GM12878 (cell line): ENCODE measurements at regions not wholly inside any gene's neighbourhood (a gene's known extent, or its start where the extent isn't known, plus 50 kb on each side); places are given as distances from the start of the nearest gene placed in this dataset.

Source experiments
- ATAC-seq: fragments of 200-7000 bp; cut with Tn5 transposase; 3 replicates; pipeline ENCODE4 v1.9.1; 2020; ENCODE audit warnings: mild to moderate bottlenecking, moderate library complexity
- BruUV-seq: library from RNA; stranded (reverse); fragments of 400-500 nt; replicated peaks from 2 replicates; lab custom pipeline; 2021; lab: Mats Ljungman, UMichigan
- CTCF ChIA-PET: fragments of 300-600 bp; sonication (Branson Sonifier 250); formaldehyde crosslinking; extraction: SDS; loops from one replicate; lab custom pipeline; 2021; ENCODE audit warnings: inconsistent platforms; lab: Yijun Ruan, JAX
- POLR2A ChIA-PET: fragments of 350-600 bp; formaldehyde crosslinking; extraction: SDS; loops from one replicate; lab custom pipeline; 2021; ENCODE audit warnings: inconsistent platforms; lab: Charles Lee
- RAD21 ChIA-PET: fragments of 300-600 bp; sonication (Branson Sonifier 250); formaldehyde crosslinking; loops from one replicate; lab custom pipeline; 2023; ENCODE audit warnings: antibody characterized with exemption; ENCODE audit not compliant: unreplicated experiment; lab: Charles Lee
- SMC1A ChIA-PET: fragments of 300-600 bp; sonication (Branson Sonifier 250); formaldehyde crosslinking; loops from one replicate; lab custom pipeline; 2023; ENCODE audit not compliant: unreplicated experiment, uncharacterized antibody; lab: Charles Lee
- DNase-seq: peaks from one replicate; pipeline ENCODE4 v3.0.0-alpha.2; 2011; ENCODE audit warnings: low read depth, low spot score
- FAIRE-seq: peaks from 3 replicates; lab custom pipeline; 2011; peaks lifted over from hg19 to GRCh38; lab: Jason Lieb, UNC
- H2AFZ ChIP-seq: 2 replicates; pipeline ENCODE4 v1.6.0; 2011; ENCODE audit warnings: low read depth, low read length, control low read depth; ENCODE audit not compliant: control insufficient read depth
- H3K27ac ChIP-seq: 2 replicates; pipeline ENCODE4 v1.5.1; 2011; ENCODE audit warnings: control low read depth; ENCODE audit not compliant: control insufficient read depth, insufficient read depth
- H3K27me3 ChIP-seq, 2 experiments: replicated peaks in 1 of 2; 2 replicates each; pipeline versions ENCODE4 v1.6.0 to v1.6.1; 2011; ENCODE audit warnings: low read length in 1 of 2; ENCODE audit not compliant: control insufficient read depth in 2 of 2, insufficient read depth in 2 of 2
- H3K36me3 ChIP-seq, 2 experiments: 2 replicates each; pipeline ENCODE4 v1.5.1; 2011; ENCODE audit warnings: low read length in 1 of 2; ENCODE audit not compliant: control insufficient read depth in 2 of 2, insufficient read depth in 2 of 2
- H3K4me1 ChIP-seq: 2 replicates; pipeline ENCODE4 v1.6.1; 2011; ENCODE audit warnings: mild to moderate bottlenecking, low read length, moderate library complexity, mixed read lengths; ENCODE audit not compliant: control insufficient read depth, insufficient read depth
- H3K4me2 ChIP-seq: 2 replicates; pipeline ENCODE4 v1.6.0; 2011; ENCODE audit warnings: control low read depth; ENCODE audit not compliant: control insufficient read depth, insufficient read depth
- H3K4me3 ChIP-seq: fragments of 200-600 bp; sonication (generic); 2 replicates; pipeline ENCODE4 v1.5.1; 2016
- H3K79me2 ChIP-seq: 2 replicates; pipeline ENCODE4 v1.6.0; 2011; ENCODE audit warnings: low read length; ENCODE audit not compliant: control insufficient read depth, insufficient read depth
- H3K9ac ChIP-seq: 2 replicates; pipeline ENCODE4 v1.8.0; 2011; ENCODE audit warnings: low read length, control low read depth, mixed read lengths; ENCODE audit not compliant: control insufficient read depth, insufficient read depth
- H3K9me3 ChIP-seq: replicated peaks from 3 replicates; pipeline ENCODE4 v1.5.1; 2011; ENCODE audit warnings: mild to moderate bottlenecking, low read length; ENCODE audit not compliant: control insufficient read depth, insufficient read depth
- H4K20me1 ChIP-seq: 2 replicates; pipeline ENCODE4 v1.6.0; 2011; ENCODE audit not compliant: control insufficient read depth, insufficient read depth
- ATF7 ChIP-seq: fragments of 450-650 bp; IDR thresholded peaks from 2 replicates; pipeline ENCODE4 v1.6.1; 2016; ENCODE audit warnings: low read depth, mild to moderate bottlenecking
- BHLHE40 ChIP-seq, 2 experiments: fragments of 450-650 bp in 1 of 2; IDR thresholded peaks; 2 replicates each; pipeline ENCODE4 v1.6.1; 2011 to 2017; ENCODE audit warnings: low read depth in 2 of 2, borderline replicate concordance in 1 of 2, improper control_type of control experiment in 1 of 2, low read length in 1 of 2, mild to moderate bottlenecking in 1 of 2
- EP300 ChIP-seq, 2 experiments: fragments of 150-350 bp in 1 of 2; IDR thresholded peaks; 2 replicates each; pipeline ENCODE4 v1.6.1; 2011 to 2012; ENCODE audit warnings: low read depth in 2 of 2, low read length in 2 of 2, borderline replicate concordance in 1 of 2, improper control_type of control experiment in 1 of 2, inconsistent platforms in 1 of 2; ENCODE audit not compliant: control insufficient read depth in 1 of 2
- GABPA ChIP-seq: IDR thresholded peaks from 2 replicates; pipeline ENCODE4 v1.6.1; 2014; ENCODE audit warnings: antibody characterized with exemption, low read depth, mild to moderate bottlenecking, inconsistent platforms
- HDGF ChIP-seq: fragments of 450-650 bp; IDR thresholded peaks from 2 replicates; pipeline ENCODE4 v1.6.1; 2016; ENCODE audit warnings: antibody characterized with exemption
- MEF2A ChIP-seq: IDR thresholded peaks from 2 replicates; pipeline ENCODE4 v1.6.1; 2011; ENCODE audit warnings: low read depth, mild to moderate bottlenecking, low read length, moderate library complexity; ENCODE audit not compliant: insufficient read depth
- MTA2 ChIP-seq: fragments of 450-650 bp; IDR thresholded peaks from 2 replicates; pipeline ENCODE4 v1.6.1; 2016; ENCODE audit warnings: low read depth, mild to moderate bottlenecking, moderate library complexity
- NFIC ChIP-seq: IDR thresholded peaks from 2 replicates; pipeline ENCODE4 v1.6.1; 2012; ENCODE audit warnings: low read depth, mild to moderate bottlenecking, inconsistent platforms, low read length, moderate library complexity
- SIX5 ChIP-seq: IDR thresholded peaks from 2 replicates; pipeline ENCODE4 v1.6.1; 2011; ENCODE audit warnings: mild to moderate bottlenecking, low read depth, low read length, moderate library complexity; ENCODE audit not compliant: severe bottlenecking
- SREBF1 ChIP-seq: IDR thresholded peaks from 2 replicates; pipeline ENCODE4 v1.6.1; 2012; ENCODE audit warnings: mild to moderate bottlenecking, low read length
- SUPT20H ChIP-seq: IDR thresholded peaks from 2 replicates; pipeline ENCODE4 v1.6.1; 2011; ENCODE audit warnings: low read depth, mild to moderate bottlenecking, low read length, moderate library complexity, borderline replicate concordance; ENCODE audit not compliant: control insufficient read depth
- YY1 ChIP-seq: IDR thresholded peaks from 2 replicates; pipeline ENCODE4 v1.6.1; 2011; ENCODE audit warnings: low read depth, mild to moderate bottlenecking, low read length
- WGBS: methylation state at CpG from one replicate; pipeline ENCODE4 v1.1.6; 2016; ENCODE audit warnings: low lambda C conversion rate; ENCODE audit not compliant: insufficient replicate concordance, insufficient coverage; ENCODE audit errors: missing lambda C conversion rate; 5-methylcytosine and 5-hydroxymethylcytosine counted together
- in situ Hi-C: fragments of 300-500 bp; cut with MboI; formaldehyde crosslinking; loops from 9 replicates; pipeline ENCODE4 v1.14.3; 2018; ENCODE audit warnings: mixed read lengths
- intact Hi-C: fragments of 100-400 bp; cut with micrococcal nuclease; formaldehyde crosslinking; loops from one replicate; pipeline ENCODE4 v1.14.2; 2022; ENCODE audit not compliant: unreplicated experiment
- TF ChIP-seq, protein P1 (sequence below): IDR thresholded peaks from 2 replicates; pipeline ENCODE4 v1.6.1; 2012; ENCODE audit warnings: improper control_type of control experiment, low read depth, low read length; ENCODE audit not compliant: insufficient replicate concordance
- TF ChIP-seq, protein P2 (sequence below): IDR thresholded peaks from 2 replicates; pipeline ENCODE4 v1.6.1; 2012; ENCODE audit warnings: low read length, inconsistent platforms

DNA sequence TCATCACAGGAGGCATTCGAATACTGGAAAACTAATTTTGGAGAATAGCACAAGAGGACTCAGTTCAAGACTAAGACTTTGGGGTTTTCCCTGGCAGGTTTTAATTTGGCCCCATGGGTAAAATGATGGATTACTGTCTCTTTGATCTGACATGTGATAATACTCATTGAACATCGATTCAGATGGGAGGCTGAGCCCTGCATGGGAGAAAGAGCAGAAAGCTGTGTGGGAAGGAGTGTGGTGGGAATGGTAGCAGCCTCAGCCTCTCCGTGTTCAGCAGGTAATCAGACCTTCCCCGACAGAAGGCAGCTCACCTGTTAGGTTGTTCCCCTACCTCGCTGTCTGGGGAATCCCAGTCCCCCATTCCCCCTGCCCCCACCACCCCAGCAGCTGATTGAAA, 124.7 kb upstream of the TNRC6C start (continued):
- TF ChIP-seq MTA2: peak; percentile 95
- TF ChIP-seq, protein P1, sequence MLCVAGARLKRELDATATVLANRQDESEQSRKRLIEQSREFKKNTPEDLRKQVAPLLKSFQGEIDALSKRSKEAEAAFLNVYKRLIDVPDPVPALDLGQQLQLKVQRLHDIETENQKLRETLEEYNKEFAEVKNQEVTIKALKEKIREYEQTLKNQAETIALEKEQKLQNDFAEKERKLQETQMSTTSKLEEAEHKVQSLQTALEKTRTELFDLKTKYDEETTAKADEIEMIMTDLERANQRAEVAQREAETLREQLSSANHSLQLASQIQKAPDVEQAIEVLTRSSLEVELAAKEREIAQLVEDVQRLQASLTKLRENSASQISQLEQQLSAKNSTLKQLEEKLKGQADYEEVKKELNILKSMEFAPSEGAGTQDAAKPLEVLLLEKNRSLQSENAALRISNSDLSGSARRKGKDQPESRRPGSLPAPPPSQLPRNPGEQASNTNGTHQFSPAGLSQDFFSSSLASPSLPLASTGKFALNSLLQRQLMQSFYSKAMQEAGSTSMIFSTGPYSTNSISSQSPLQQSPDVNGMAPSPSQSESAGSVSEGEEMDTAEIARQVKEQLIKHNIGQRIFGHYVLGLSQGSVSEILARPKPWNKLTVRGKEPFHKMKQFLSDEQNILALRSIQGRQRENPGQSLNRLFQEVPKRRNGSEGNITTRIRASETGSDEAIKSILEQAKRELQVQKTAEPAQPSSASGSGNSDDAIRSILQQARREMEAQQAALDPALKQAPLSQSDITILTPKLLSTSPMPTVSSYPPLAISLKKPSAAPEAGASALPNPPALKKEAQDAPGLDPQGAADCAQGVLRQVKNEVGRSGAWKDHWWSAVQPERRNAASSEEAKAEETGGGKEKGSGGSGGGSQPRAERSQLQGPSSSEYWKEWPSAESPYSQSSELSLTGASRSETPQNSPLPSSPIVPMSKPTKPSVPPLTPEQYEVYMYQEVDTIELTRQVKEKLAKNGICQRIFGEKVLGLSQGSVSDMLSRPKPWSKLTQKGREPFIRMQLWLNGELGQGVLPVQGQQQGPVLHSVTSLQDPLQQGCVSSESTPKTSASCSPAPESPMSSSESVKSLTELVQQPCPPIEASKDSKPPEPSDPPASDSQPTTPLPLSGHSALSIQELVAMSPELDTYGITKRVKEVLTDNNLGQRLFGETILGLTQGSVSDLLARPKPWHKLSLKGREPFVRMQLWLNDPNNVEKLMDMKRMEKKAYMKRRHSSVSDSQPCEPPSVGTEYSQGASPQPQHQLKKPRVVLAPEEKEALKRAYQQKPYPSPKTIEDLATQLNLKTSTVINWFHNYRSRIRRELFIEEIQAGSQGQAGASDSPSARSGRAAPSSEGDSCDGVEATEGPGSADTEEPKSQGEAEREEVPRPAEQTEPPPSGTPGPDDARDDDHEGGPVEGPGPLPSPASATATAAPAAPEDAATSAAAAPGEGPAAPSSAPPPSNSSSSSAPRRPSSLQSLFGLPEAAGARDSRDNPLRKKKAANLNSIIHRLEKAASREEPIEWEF: peak; percentile 82
- TF ChIP-seq SUPT20H: no peak
- TF ChIP-seq, all 136 proteins: peak for 20

DNA sequence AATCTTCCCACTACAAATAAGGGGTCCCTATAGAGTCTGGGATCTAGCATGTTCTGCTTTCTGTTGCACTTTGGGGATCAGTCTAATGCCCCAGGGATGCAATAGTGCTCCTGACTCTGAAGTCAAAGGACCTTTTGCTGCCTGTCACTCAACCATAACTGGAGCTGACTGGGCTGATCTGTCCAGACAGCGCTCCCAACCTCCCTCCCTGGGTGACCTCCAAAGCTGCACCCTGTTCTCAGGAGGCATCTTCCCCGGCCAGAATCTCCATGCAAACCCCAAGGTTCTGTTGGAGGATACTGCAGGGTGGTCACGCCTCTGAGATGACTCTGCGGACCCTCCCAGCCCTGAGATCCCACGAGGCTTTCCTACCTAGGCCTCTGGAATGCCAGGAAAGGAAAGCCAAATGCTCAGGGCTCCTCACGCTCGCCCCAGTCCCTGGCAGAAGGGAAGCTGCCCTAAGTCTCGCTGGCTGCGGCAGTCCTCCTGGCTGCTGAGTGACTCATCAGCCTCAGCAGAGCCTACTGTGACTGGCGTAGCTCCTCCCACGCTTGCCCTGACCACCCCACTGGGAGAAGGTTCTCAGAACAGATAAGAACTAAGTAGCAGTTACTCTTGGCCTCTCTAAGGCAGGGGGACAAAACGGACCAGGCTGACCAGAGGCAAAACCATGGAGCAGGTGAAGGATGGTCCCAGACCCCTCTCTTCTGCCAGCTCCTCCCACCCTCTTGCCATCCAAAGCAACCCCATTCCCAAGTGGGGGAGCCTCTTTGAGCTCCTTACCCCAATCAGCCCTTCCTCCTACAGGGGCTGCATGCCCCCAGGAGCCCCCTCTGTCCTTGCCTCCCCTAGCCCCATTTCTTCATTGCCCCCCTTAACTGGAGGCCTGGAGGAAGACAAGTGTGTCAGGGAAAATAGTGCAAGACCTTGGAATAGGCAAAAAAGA, 124.1 kb upstream of the TNRC6C start:
- FAIRE-seq: no peak
- CTCF ChIA-PET: interaction anchor here (0.9 to 2.1 kb wide), 7 partner anchors 9 to 52 kb away, joined by 3 to 7 read pairs (median 5); no protein-coding TSS in a partner anchor
- TF ChIP-seq, protein P2, sequence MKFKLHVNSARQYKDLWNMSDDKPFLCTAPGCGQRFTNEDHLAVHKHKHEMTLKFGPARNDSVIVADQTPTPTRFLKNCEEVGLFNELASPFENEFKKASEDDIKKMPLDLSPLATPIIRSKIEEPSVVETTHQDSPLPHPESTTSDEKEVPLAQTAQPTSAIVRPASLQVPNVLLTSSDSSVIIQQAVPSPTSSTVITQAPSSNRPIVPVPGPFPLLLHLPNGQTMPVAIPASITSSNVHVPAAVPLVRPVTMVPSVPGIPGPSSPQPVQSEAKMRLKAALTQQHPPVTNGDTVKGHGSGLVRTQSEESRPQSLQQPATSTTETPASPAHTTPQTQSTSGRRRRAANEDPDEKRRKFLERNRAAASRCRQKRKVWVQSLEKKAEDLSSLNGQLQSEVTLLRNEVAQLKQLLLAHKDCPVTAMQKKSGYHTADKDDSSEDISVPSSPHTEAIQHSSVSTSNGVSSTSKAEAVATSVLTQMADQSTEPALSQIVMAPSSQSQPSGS: no peak
- TF ChIP-seq SIX5 (no peak), MEF2A (no peak), SREBF1 (no peak), EP300 (IDR thresholded peaks at IDR 0.05; ENCODE audit: borderline replicate concordance in 1 of 2, control insufficient read depth in 1 of 2, low read depth in 2 of 2, low read length in 2 of 2) (no peak), ATF7 (0 out of 2 replicates have a peak, but pooled peaks have one; percentile 30), YY1 (no peak), NFIC (no peak), HDGF (no peak), BHLHE40 (IDR thresholded peaks at IDR 0.05; ENCODE audit: borderline replicate concordance in 1 of 2, low read depth in 2 of 2, low read length in 1 of 2) (no peak), GABPA (no peak)

More for the DNA sequence above, 124.1 kb upstream of the TNRC6C start:
- Histone ChIP-seq H3K9ac (no peak overlapping the region), H4K20me1 (no peaks in the 10 kb centered on the region), H3K4me1 (peaks cover 6% of the 10 kb centered on the region), H3K27ac (no peak overlapping the region), H3K4me3 (no peak overlapping the region), H3K4me2 (peak overlapping the region; percentile 30), H2AFZ (no peak overlapping the region), H3K36me3 (no peaks in the 10 kb centered on the region), H3K9me3 (no peaks in the 10 kb centered on the region; the same call in 2 of the 3 replicates), H3K27me3 (no peaks in the 10 kb centered on the region; a peak in 1 of 4 replicates), H3K79me2 (no peaks in the 10 kb centered on the region)
- intact Hi-C loops (loop anchor here (10.0 kb wide), 1 partner anchor 50 kb away; no protein-coding TSS in a partner anchor), in situ Hi-C loops (no loop called here)
- DNase-seq (peak; percentile 49), ATAC-seq (peak; percentile 97)
- WGBS: 3% methylated on average over 12 of the region's 12 CpGs
- POLR2A ChIA-PET: interaction anchor here (0.6 to 2.3 kb wide), 9 partner anchors 10 to 308 kb away, joined by 3 to 18 read pairs (median 4); partner anchors contain the start of gene TNRC6C
- no TSS peak for BruUV-seq
- SMC1A ChIA-PET: interaction anchor here (0.6 to 3.1 kb wide), 17 partner anchors 8 to 501 kb away, joined by 3 to 22 read pairs (median 5); partner anchors contain the start of gene TNRC6C
- RAD21 ChIA-PET: interaction anchor here (0.5 to 2.7 kb wide), 14 partner anchors 9 to 185 kb away, joined by 3 to 27 read pairs (median 4); partner anchors contain the start of gene TNRC6C
